Keratinocyte (primary cell): ENCODE measurements at regions not wholly inside any gene's neighbourhood (a gene's known extent, or its start where the extent isn't known, plus 50 kb on each side); places are given as distances from the start of the nearest gene placed in this dataset.

Experiments
- DNase-seq: peaks from one replicate; pipeline ENCODE4 v3.0.0-alpha.2; 2011; ENCODE audit warnings: low read depth, missing footprints, low spot score
- FAIRE-seq: peaks from 2 replicates; lab custom pipeline; 2011; peaks lifted over from hg19 to GRCh38; lab: Jason Lieb, UNC
- H2AFZ ChIP-seq: 2 replicates; pipeline ENCODE4 v1.6.0; 2012; ENCODE audit warnings: low read length, control low read depth, inconsistent platforms; ENCODE audit not compliant: control insufficient read depth
- H3K27ac ChIP-seq: 2 replicates; pipeline ENCODE4 v1.5.1; 2011; ENCODE audit warnings: low read length; ENCODE audit not compliant: control insufficient read depth, insufficient read depth
- H3K27me3 ChIP-seq: 3 replicates; pipeline ENCODE4 v1.6.0; 2011; ENCODE audit warnings: low read length; ENCODE audit not compliant: control insufficient read depth, insufficient read depth; ENCODE audit errors: extremely low read depth
- H3K36me3 ChIP-seq, 2 experiments: 2 replicates in 1 of 2; 3 replicates in 1 of 2; pipeline ENCODE4 v1.5.1; 2011; ENCODE audit warnings: low read length in 2 of 2, mild to moderate bottlenecking in 1 of 2; ENCODE audit not compliant: control insufficient read depth in 2 of 2, insufficient read depth in 2 of 2; ENCODE audit errors: extremely low read depth in 1 of 2
- H3K4me1 ChIP-seq: 3 replicates; pipeline ENCODE4 v1.5.1; 2011; ENCODE audit warnings: low read length; ENCODE audit not compliant: control insufficient read depth, insufficient read depth; ENCODE audit errors: extremely low read depth
- H3K4me2 ChIP-seq: 3 replicates; pipeline ENCODE4 v1.6.0; 2011; ENCODE audit warnings: low read depth, low read length; ENCODE audit not compliant: control insufficient read depth, insufficient read depth; ENCODE audit errors: extremely low read depth
- H3K4me3 ChIP-seq, 3 experiments: fragments of 200-600 bp in 1 of 3; sonication (generic) in 1 of 3; 2 replicates in 2 of 3; 3 replicates in 1 of 3; pipeline ENCODE4 v1.5.1; 2011 to 2016; ENCODE audit warnings: low read length in 3 of 3, mild to moderate bottlenecking in 3 of 3, control low read depth in 2 of 3, inconsistent platforms in 1 of 3, low read depth in 1 of 3, mixed read lengths in 1 of 3, mixed run types in 1 of 3, moderate library complexity in 1 of 3; ENCODE audit not compliant: control insufficient read depth in 2 of 3, insufficient read depth in 2 of 3; ENCODE audit errors: extremely low read depth in 1 of 3
- H3K79me2 ChIP-seq: 2 replicates; pipeline ENCODE4 v1.6.0; 2012; ENCODE audit warnings: low read length; ENCODE audit not compliant: control insufficient read depth, insufficient read depth
- H3K9ac ChIP-seq: 3 replicates; pipeline ENCODE4 v1.6.0; 2011; ENCODE audit warnings: low read length; ENCODE audit not compliant: control insufficient read depth, insufficient read depth; ENCODE audit errors: extremely low read depth
- H3K9me1 ChIP-seq: 3 replicates; pipeline ENCODE4 v1.6.0; 2011; ENCODE audit warnings: low read length; ENCODE audit not compliant: control insufficient read depth, insufficient read depth; ENCODE audit errors: extremely low read depth
- H3K9me3 ChIP-seq: 2 replicates; pipeline ENCODE4 v1.5.1; 2012; ENCODE audit warnings: low read depth, low read length; ENCODE audit not compliant: control insufficient read depth
- H4K20me1 ChIP-seq: 3 replicates; pipeline ENCODE4 v1.6.0; 2011; ENCODE audit warnings: low read length; ENCODE audit not compliant: control insufficient read depth, insufficient read depth; ENCODE audit errors: extremely low read depth
- EZH2 ChIP-seq: IDR thresholded peaks from one replicate; pipeline ENCODE4 v1.6.1; 2012; ENCODE audit warnings: inconsistent platforms, mild to moderate bottlenecking, low read length, moderate library complexity
- dilution Hi-C: fragments of 300-500 bp; cut with MboI; formaldehyde crosslinking; loops from one replicate; pipeline ENCODE4 v1.7.0; 2020; ENCODE audit warnings: low sequenced_read_pairs; ENCODE audit not compliant: extremely low pct_ligation_motif_present
- TF ChIP-seq, protein P1 (sequence below), 3 experiments: IDR thresholded peaks in 1 of 3; conservative IDR thresholded peaks in 1 of 3; optimal IDR thresholded peaks in 1 of 3; 2 replicates in 2 of 3; 3 replicates in 1 of 3; pipeline versions ENCODE3 to v1.5.1; 2011; ENCODE audit warnings: low read length in 3 of 3, mild to moderate bottlenecking in 3 of 3, moderate library complexity in 2 of 3, control low read depth in 1 of 3, inconsistent platforms in 1 of 3; ENCODE audit not compliant: insufficient read depth in 2 of 3; ENCODE audit errors: extremely low read depth in 1 of 3

DNA sequence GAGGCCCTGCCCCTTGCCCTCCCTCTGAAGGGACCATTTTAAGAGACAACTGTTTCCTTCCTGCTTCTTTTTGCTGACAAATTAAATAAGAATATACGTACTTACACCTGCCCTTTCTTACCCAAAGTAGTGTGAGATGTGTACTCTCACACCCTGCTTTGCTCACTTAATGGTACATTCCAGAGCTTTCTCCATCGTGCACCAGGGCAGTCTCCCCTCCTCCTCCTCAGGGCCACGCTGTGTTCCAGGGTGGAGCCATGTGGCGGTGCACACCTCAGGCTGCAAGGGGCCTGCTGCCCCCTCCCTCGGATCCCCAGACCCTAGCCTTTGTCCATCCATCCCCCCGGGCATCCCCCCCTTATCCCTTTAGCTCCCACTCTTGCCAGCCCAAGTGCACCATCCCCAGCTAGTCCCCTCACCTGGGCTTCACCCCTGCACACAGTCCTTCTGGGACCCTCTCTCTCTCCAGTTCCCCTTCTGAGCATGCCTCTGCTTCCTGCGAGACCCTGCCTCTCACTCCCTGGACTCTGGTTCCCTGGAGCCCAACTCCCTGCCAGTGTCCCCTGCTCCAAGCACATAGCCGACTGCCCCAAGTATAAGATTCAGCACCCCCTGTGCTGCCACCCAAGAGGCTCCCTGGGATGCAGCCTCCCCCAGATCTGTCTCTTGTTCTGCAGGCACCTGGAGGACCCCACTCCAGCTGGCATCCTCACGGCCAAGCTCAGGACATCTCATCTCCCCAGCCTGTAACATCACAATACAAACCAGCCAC, 89.5 kb upstream of the IQSEC1 start:
- H3K36me3 ChIP-seq = no peaks in the 10 kb centered on the region
- peaks cover 8% of the 10 kb centered on the region for H3K27me3 ChIP-seq
- peaks cover 5% of the 10 kb centered on the region for H3K4me1 ChIP-seq
- DNase-seq = no peak
- FAIRE-seq = no peak
- H2AFZ ChIP-seq = no peak overlapping the region
- H3K9ac ChIP-seq = no peak overlapping the region
- dilution Hi-C loops = no loop called here
- no peaks in the 10 kb centered on the region for H3K9me1 ChIP-seq
- H3K4me2 ChIP-seq = no peak overlapping the region
- no peak overlapping the region for H3K4me3 ChIP-seq
- TF ChIP-seq, protein P1, sequence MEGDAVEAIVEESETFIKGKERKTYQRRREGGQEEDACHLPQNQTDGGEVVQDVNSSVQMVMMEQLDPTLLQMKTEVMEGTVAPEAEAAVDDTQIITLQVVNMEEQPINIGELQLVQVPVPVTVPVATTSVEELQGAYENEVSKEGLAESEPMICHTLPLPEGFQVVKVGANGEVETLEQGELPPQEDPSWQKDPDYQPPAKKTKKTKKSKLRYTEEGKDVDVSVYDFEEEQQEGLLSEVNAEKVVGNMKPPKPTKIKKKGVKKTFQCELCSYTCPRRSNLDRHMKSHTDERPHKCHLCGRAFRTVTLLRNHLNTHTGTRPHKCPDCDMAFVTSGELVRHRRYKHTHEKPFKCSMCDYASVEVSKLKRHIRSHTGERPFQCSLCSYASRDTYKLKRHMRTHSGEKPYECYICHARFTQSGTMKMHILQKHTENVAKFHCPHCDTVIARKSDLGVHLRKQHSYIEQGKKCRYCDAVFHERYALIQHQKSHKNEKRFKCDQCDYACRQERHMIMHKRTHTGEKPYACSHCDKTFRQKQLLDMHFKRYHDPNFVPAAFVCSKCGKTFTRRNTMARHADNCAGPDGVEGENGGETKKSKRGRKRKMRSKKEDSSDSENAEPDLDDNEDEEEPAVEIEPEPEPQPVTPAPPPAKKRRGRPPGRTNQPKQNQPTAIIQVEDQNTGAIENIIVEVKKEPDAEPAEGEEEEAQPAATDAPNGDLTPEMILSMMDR (optimal IDR thresholded peaks at IDR 0.05 in 1 of 3, IDR thresholded peaks at IDR 0.05 in 1 of 3, conservative IDR thresholded peaks at IDR 0.05 in 1 of 3; ENCODE audit: extremely low read depth in 1 of 3, insufficient read depth in 2 of 3, low read length in 3 of 3) = no peak
- H3K9me3 ChIP-seq = no peaks in the 10 kb centered on the region
- no peak overlapping the region for H3K27ac ChIP-seq
- H4K20me1 ChIP-seq = no peaks in the 10 kb centered on the region
- no peaks in the 10 kb centered on the region for H3K79me2 ChIP-seq

DNA sequence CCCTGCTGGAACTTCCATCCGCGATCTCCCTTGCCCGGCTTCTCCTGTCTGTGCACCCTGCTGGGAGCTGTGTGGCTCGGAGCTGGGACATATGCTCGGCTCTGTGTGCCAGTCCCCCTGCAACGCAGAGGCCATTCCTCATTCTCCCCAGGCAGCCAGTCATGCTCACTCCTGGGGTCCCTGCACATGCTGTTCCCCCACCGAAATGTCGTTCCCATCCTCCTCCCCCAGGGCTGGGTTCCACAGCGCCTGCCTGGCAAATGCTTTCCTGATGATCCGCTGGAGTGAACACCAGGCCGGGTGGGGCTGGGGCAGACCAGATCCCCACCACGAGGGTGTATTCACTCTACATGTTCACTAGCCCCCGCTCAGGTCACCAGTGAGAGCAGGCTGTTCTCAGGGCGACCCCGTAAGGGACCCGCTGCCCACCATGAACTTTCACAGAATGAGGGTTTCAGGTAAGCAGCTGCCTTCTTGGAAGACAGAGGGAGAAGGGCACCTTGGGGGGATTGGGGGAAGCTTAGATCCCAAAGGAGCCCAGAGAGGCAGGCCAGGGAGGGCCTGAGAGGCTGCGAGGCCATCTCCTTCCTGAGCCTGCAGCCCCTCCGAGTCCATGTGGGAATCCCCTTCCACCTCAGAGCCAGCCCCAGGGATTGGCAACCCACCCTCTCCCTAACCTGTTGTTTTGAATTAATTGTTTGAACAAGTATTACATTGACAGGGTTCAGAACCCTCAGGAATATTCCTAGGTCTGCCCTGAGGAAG, 88.7 kb upstream of the IQSEC1 start:
- Histone ChIP-seq H3K9me3 (no peaks in the 10 kb centered on the region), H3K9ac (no peak overlapping the region), H3K4me3 (no peak overlapping the region), H3K36me3 (no peaks in the 10 kb centered on the region), H3K4me2 (no peak overlapping the region), H3K79me2 (no peaks in the 10 kb centered on the region), H3K9me1 (no peaks in the 10 kb centered on the region), H4K20me1 (no peaks in the 10 kb centered on the region), H3K27me3 (peaks cover 8% of the 10 kb centered on the region), H3K27ac (no peak overlapping the region), H2AFZ (no peak overlapping the region), H3K4me1 (peaks cover 5% of the 10 kb centered on the region)
- no peak for TF ChIP-seq EZH2
- TF ChIP-seq, protein P1 (optimal IDR thresholded peaks at IDR 0.05 in 1 of 3, IDR thresholded peaks at IDR 0.05 in 1 of 3, conservative IDR thresholded peaks at IDR 0.05 in 1 of 3; ENCODE audit: extremely low read depth in 1 of 3, insufficient read depth in 2 of 3, low read length in 3 of 3) = no peak
- dilution Hi-C loops = no loop called here
- no peak for FAIRE-seq
- no peak for DNase-seq
